ENCODE measurements at regions not wholly inside any gene's neighbourhood (a gene's known extent, or its start where the extent isn't known, plus 50 kb on each side); places are given as distances from the start of the nearest gene placed in this dataset.

- peak; percentile 76 to 92 (median 82) for DNase-seq
These were observed 219.0 kb upstream of the EDIL3 start for GRCh38 chr5:84603568-84604185.

DNA sequence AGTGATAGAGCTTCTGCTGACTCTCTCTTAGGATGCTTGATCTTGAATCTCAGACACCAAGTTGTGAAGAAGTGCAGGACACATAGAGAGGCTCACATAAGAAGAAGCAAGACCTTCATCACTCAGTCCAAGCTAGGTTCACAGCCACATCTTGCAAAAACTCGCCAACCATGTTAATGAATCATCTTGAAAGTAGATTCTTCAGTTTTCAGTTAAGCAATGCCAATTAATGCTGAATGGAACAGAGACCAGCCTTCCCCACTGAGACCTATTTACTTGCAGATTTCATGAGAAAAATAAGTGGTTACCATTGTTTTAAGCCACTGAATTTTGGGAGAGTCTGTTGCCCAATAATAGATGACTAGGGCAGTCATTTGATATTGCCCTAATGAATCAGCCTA lies 217.7 kb upstream of the EDIL3 start:
- DNase-seq: no peak

GRCh38 chr5:84599964-84600363 lies 215.3 kb upstream of the EDIL3 start:
- DNase-seq: no peak

DNA sequence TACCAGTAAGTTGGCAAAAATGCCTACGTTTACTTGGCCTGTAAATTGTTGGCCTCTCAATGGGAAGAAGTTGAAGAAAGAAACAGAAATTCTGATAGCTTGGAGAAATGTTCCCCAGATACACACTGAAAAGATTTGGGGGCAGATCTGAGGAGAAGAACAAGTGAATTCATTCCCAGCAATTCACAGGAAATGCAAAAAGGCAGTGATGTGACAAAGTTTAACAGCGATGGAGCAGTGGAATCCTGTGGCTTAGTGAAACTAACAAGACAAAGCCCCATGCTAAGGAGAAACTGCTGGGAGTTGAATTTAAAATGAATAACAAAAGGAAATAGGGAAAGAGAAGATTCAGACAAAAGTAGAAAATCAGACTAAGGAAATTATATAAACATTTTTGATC lies 213.2 kb upstream of the EDIL3 start:
- DNase-seq: no peak

GRCh38 chr5:84590629-84591028 lies 205.9 kb upstream of the EDIL3 start:
- no peak for DNase-seq

- DNase-seq: no peak
These were observed 205.2 kb upstream of the EDIL3 start for GRCh38 chr5:84589926-84590325.

DNA sequence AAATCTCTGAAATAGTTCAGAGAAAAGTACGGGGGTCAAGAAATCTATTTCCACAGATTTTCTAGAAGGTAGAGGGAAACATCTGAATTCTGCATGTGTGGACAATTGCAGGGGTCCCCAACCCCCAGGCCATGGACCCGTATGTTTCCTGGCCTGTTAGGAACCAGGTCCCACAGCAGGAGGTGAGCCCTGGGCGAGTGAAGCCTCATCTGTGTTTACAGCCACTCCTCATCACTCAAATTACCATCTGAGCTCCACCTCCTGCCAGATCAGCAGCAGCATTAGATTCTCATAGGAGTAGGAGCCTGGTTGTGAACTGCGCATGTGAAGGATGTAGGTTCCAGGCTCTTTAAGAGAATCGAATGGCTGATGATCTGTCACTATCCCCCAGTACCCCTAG lies 200.5 kb upstream of the EDIL3 start:
- DNase-seq: no peak

DNA sequence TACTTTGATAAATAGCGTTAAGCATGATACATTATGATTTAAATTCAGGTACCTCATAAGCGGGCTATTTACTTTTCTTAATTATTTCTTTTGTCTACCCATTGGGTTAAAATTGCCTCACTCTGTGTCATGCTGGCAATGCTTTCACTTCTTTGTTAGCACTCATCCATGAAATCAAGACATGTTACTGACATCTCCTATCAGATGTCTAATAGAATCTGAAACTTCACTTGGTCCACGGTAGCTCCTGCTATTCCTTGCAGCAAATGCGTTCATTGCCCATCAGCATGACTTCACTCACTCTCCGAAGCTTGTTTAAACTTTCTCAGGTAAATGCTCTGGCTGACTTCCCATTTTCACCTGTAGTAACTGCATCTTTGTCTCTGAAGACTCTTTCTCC lies 193.5 kb upstream of the EDIL3 start:
- DNase-seq: no peak

GRCh38 chr5:84573017-84573712 lies 188.5 kb upstream of the EDIL3 start:
- no peak for DNase-seq

- no peak for DNase-seq
These were observed 184.6 kb upstream of the EDIL3 start for GRCh38 chr5:84569307-84569706.

DNA sequence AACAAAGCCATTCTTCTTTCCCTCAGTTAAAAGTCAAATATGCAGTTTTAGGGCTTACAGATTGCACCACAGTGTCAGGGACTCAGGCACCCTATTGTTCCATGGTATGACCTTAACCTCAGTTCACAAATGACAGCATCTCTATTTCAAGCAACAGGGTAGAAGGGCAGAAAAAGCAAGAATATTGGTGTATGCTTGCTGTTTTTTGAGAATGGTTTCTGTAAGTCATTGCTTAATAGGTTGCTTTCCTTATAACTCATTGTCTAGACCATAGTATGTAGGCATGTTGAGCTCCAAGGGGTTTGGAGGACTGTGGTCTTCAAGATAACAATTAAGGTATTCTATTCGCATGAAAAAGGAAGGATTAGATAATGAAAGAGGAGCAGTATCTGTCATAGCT lies 183.5 kb upstream of the EDIL3 start:
- no peak for DNase-seq

DNA sequence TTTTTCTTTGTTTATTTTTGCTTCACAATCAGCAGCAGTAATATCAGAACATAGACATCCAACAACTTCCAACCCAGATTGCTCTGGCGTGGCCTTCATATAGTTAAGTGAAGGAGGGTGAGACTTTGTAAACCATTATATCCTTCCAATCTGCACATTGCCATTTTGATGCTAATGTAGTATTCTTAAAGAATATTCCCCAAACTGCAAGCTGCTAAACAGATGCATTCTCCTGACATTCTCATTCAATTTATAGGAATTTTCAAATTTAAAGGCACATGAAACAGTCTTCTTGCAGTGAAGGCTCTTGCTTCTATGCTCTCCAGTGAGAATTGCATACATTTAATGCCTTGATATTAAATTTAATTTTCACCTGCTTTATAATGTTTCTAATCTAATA lies 181.2 kb upstream of the EDIL3 start:
- no peak for DNase-seq

DNA sequence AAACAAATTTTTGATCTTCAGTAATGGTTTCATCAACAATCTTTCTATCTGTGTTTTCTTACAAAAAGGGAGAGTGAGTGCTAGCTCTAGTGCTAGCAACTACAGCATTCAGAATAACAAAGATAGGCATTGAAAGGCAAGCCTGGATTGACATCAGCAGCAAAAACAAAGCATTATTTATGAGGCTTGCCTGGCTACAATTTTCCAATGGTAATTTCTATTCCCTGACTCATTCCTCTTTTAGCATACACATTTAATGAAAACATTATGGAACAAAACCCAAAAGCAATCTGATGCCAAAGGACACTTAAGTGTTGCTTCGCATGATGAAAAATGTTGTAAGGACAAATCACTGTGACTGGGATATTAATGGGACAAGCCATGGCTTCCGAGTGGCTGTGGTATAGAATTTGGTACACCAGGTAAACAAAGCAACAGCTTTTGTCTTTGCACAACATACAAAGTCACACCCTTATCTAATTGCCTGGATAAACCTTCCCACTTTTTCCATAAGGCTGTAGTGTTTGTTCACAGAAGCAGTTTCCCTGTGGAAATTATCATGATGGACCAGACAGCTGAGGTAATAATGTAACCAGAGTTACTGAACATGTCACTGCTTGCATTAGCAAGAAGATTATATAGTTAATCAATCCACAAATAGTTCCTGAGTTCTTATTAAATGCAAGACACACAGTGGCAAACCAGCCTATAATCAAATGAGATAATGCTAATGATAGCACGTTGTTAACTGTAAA lies 179.8 kb upstream of the EDIL3 start:
- peak; percentile 44 to 74 (median 73) for DNase-seq

- no peak for DNase-seq
These were observed 165.5 kb upstream of the EDIL3 start for GRCh38 chr5:84550222-84550621.

- DNase-seq: no peak
These were observed 164.4 kb upstream of the EDIL3 start for GRCh38 chr5:84549054-84549453.

GRCh38 chr5:84546686-84547085 lies 162.0 kb upstream of the EDIL3 start:
- no peak for DNase-seq

DNA sequence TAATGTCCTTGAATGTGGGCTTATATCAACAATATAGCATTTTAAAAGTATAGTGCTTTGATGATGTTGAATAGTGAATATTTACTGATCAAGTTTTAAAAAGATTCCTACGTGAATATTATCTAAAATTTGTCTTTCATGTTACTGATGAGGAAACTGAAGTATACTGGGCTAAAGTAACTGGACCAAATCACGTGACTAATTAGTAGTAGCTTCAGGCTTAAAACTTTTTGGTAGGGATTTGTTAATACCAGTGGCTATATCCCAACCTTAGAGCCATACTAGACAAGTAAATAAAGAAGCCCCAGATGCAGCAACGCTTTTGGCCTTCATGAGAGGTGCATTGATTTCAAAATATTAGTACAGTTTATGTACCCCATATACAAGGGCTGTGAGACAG lies 152.1 kb upstream of the EDIL3 start:
- no peak for DNase-seq

GRCh38 chr5:84535281-84535680 lies 150.6 kb upstream of the EDIL3 start:
- no peak for DNase-seq

DNA sequence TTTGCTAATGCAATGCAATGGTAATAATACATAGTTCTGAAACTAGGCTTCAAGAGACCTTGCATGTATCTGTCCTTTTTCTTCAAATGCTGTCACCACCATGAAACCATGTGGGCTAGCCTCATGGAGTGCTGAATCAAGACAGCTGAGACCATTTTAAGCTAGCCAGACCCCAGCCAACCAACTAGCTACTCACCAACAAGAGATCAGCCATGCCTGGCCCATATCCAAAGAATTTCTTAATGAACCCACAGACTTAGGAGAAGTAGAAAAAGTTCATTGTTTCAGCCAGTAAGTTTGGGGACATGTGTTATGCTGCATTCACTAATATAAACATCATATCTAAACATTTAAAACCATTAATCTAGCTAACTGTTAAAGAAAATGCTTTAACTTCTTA lies 139.8 kb upstream of the EDIL3 start:
- DNase-seq: peak in 1 of 3 donors; percentile 7

DNA sequence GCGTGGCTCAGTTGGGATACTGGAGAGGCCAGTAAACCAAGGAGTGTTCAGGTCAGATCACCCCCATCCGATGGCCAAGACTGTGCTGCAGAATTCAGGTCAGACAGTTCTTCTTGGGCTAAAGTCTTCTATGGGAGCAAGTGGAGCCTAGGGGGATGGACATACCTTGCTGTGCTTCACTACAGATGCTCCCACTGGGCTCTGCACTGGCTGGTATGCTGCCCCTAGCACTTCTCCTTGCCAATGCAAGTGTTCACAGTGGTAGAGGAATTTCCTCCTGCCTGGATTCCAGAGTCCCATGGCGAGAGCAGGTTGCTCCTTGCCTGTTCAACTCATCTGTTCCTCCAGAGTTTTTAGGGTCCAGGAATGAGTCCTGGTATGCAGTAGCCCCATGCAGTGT lies 134.2 kb upstream of the EDIL3 start:
- no peak for DNase-seq

DNA sequence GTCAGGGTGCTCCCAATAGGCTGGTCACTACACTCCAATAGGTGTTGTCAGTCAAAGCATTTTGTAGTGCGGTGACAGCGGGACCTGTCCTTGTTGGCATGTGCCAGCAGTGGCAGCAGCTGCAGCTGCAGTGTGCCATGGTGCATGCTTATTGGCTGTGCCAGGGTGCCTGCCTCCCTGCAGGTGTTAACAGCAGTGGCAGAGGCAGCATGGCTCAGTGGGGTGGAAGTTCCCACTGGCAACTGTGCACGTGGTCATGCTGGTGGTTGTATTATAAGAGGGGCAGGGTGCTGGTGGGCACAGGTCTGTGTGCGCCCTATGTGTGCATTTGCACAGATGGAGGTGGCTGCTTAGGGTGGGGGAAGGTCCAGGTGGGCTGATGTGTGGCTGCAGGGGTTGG lies 133.7 kb upstream of the EDIL3 start:
- DNase-seq: no peak

GRCh38 chr5:84506625-84507024 lies 121.9 kb upstream of the EDIL3 start:
- no peak for DNase-seq

- DNase-seq: peak in 1 of 3 donors; percentile 72
These were observed 109.8 kb upstream of the EDIL3 start for GRCh38 chr5:84494453-84494852.
